ENCODE measurements at regions not wholly inside any gene's neighbourhood (a gene's known extent, or its start where the extent isn't known, plus 50 kb on each side); places are given as distances from the start of the nearest gene placed in this dataset.
A peak's percentile ranks its signal among the peaks of the same experiment; 100 is the strongest.
"Not testable (repeated sequence)": the region's sequence is repeated elsewhere in the genome, so short reads cannot be mapped to it uniquely, and the experiment has no call there.

DNA sequence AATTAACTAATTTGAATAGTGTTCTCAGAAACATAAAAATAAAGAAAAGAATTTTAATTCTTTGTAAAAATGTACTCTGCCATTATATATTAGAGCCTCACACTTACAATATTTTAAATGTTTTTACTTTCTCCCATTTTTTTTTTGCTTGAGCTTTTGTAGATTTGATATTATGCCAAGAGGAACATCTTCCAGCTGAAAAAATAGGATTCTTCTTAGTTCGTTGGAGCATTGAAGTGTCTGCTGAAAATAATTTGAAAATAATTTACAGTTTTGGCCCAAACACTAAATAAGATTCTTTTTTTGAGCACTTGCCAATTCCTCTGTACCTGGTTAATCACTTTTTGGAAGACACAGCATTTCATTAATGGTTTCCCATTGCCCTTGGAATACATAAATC, 175.0 kb upstream of the COL11A1 start:
- TF ChIP-seq, protein P1, sequence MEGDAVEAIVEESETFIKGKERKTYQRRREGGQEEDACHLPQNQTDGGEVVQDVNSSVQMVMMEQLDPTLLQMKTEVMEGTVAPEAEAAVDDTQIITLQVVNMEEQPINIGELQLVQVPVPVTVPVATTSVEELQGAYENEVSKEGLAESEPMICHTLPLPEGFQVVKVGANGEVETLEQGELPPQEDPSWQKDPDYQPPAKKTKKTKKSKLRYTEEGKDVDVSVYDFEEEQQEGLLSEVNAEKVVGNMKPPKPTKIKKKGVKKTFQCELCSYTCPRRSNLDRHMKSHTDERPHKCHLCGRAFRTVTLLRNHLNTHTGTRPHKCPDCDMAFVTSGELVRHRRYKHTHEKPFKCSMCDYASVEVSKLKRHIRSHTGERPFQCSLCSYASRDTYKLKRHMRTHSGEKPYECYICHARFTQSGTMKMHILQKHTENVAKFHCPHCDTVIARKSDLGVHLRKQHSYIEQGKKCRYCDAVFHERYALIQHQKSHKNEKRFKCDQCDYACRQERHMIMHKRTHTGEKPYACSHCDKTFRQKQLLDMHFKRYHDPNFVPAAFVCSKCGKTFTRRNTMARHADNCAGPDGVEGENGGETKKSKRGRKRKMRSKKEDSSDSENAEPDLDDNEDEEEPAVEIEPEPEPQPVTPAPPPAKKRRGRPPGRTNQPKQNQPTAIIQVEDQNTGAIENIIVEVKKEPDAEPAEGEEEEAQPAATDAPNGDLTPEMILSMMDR (IDR thresholded peaks at IDR 0.05; ENCODE audit: low read depth, low read length, missing control alignments), result no peak
- DNase-seq (ENCODE audit: extremely low read depth, low read depth), result no peak
- no peak overlapping the region for H3K4me3 ChIP-seq (replicated peaks; ENCODE audit: low read depth, low read length)

DNA sequence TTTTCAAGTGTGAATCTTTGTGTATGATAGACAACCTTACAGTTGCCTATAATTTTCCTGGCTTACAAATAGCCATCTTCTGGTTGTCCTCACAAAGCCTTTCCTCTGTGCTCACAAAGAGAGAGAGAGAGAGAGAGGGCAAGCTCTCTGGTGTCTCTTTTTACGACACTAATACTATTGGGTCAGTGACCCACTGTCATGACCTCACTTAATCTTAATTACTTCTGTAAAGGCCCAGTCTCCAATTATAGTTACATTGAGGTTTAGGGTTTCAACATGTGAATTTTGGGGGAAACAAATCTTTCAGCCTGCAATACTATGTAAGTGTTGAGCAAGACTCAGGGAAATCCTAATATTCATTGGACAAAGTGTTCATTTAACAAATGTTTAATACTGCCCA, 167.4 kb upstream of the COL11A1 start:
- no peak for DNase-seq (ENCODE audit: extremely low read depth, low read depth)
- H3K4me3 ChIP-seq (replicated peaks; ENCODE audit: low read depth, low read length), result no peak overlapping the region
- TF ChIP-seq, protein P1 (IDR thresholded peaks at IDR 0.05; ENCODE audit: low read depth, low read length, missing control alignments), result no peak

DNA sequence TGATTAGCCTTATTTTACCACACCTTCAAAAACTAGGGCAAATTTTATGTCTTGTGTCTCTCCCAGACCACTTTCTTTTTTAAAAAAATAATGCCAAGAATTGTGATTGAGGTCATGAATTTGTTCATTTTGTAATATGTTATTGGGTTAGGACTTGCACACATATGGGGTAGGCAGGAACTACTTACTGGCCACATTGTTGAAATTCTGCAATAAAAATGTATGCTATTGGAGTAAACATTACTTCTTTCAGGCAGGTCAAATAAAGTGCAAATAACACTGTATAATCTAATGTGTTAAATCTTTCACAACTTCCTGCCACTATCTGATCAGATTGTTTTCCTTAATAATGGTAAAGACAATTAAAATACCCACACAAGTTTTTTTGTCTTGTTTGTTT, 166.6 kb upstream of the COL11A1 start:
- TF ChIP-seq, protein P1 (IDR thresholded peaks at IDR 0.05; ENCODE audit: low read depth, low read length, missing control alignments), result no peak
- H3K4me3 ChIP-seq (replicated peaks; ENCODE audit: low read depth, low read length), result no peak overlapping the region
- DNase-seq (ENCODE audit: extremely low read depth, low read depth), result no peak

DNA sequence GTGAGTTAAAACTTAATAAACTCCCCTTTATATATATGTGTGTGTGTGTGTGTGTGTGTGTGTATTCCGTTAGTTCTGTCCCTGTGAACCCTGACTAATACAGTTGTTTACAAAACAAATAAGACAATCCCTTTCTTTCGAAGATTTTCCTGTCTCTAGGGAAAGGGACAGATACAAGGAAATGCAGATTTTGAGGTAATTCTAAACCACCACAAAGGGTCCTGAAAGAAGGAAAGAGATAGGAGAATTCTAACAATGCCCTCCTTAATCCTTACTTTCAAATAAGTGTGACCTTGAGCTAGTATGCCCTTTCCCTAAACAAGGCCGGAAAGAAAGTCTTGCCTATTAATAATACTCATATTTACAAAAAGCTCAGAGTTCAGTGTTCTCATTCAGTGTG, 164.8 kb upstream of the COL11A1 start:
- no peak for DNase-seq (ENCODE audit: extremely low read depth, low read depth)
- TF ChIP-seq, protein P1 (IDR thresholded peaks at IDR 0.05; ENCODE audit: low read depth, low read length, missing control alignments), result no peak
- H3K4me3 ChIP-seq (replicated peaks; ENCODE audit: low read depth, low read length), result no peak overlapping the region

DNA sequence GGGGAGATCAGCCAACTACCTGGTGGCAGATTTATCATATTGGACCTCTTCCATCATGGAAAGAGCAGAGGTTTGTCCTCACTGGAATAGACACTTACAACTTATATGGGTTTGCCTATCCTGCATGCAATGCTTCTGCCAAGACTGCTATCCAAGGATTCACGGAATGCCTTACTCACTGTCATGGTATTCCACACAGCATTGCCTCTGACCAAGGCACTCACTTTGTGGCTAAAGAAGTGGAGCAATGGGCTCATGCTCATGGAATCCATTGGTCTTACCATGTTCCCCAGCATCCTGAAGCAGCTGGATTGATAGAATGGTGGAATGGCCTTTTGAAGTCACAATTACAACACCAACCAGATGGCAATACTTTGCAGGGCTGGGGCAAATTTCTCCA, 163.1 kb upstream of the COL11A1 start:
- DNase-seq (ENCODE audit: extremely low read depth, low read depth), result not testable (repeated sequence)

DNA sequence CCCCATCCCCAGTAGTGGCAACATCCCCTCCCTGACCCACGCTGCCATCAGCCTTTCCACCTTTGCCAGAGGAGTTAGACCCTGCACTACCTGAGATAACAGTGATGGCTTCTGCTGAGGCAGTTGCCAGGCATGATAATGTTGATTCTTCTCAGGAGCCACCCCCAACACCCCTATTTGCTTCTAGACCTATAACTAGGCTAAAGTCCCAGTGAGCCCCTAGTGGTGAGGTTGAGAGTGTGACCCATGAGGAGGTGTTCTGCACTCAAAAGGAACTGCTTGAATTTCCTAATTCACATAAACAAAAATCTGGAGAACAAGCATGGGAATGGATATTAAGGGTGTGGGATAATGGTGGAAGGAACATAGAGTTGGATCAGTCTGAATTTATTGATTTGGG, 159.6 kb upstream of the COL11A1 start:
- TF ChIP-seq, protein P1 (IDR thresholded peaks at IDR 0.05; ENCODE audit: low read depth, low read length, missing control alignments), result peak; percentile 26
- H3K4me3 ChIP-seq (replicated peaks; ENCODE audit: low read depth, low read length), result no peak overlapping the region
- no peak for DNase-seq (ENCODE audit: extremely low read depth, low read depth)

More for the DNA sequence above, 163.1 kb upstream of the COL11A1 start:
- H3K4me3 ChIP-seq (replicated peaks; ENCODE audit: low read depth, low read length), result not testable (repeated sequence)

DNA sequence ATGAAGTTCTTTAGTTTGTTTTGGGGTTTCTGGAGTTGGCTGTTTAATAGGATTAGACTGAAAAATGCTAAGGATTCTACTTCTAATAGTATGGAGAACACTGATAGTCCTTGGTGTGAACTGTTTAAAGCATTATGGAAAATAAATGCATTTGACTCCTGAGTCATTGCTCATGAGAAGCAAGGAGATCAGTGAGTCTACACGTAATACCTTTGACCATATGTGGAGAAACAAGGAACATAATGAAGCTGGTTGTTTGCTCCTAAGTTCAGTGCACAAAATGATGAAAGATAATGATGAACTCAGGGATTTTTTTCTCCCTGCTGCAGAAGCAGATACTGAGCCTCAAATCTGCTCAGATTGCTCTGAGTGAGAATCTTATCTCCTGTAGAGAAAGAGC, 158.9 kb upstream of the COL11A1 start:
- TF ChIP-seq, protein P1 (IDR thresholded peaks at IDR 0.05; ENCODE audit: low read depth, low read length, missing control alignments), result no peak
- no peak overlapping the region for H3K4me3 ChIP-seq (replicated peaks; ENCODE audit: low read depth, low read length)
- no peak for DNase-seq (ENCODE audit: extremely low read depth, low read depth)

All from HFF-Myc (cell line).